ENCODE measurements at regions not wholly inside any gene's neighbourhood (a gene's known extent, or its start where the extent isn't known, plus 50 kb on each side); places are given as distances from the start of the nearest gene placed in this dataset.

GRCh38 chr5:103941596-103941995, 379.0 kb upstream of the NUDT12 start:
- Histone ChIP-seq H3K27ac (no peak overlapping the region), H3K4me1 (no peaks in the 10 kb centered on the region), H3K27me3 (no peaks in the 10 kb centered on the region), H3K4me3 (no peak overlapping the region), H3K36me3 (no peaks in the 10 kb centered on the region), H3K9me3 (no peaks in the 10 kb centered on the region)
- DNase-seq (no peak), ATAC-seq (no peak)
- intact Hi-C loops (cut with DNase I) = no loop called here
- TF ChIP-seq POLR2A (IDR thresholded peaks at IDR 0.05) (no peak), CTCF (IDR thresholded peaks at IDR 0.05) (no peak)
- WGBS, 4 donors = 62 to 78% (median 70%) methylated on average over 4 of the region's 4 CpGs

- 57 to 75% (median 70%) methylated on average over 5 of the region's 5 CpGs for WGBS, 4 donors
- intact Hi-C loops (cut with DNase I) = no loop called here
- TF ChIP-seq CTCF (IDR thresholded peaks at IDR 0.05) (no peak), POLR2A (IDR thresholded peaks at IDR 0.05) (no peak)
These were observed 375.6 kb upstream of the NUDT12 start for GRCh38 chr5:103938146-103938695.

GRCh38 chr5:103929338-103930013, 366.9 kb upstream of the NUDT12 start:
- intact Hi-C loops (cut with DNase I) = no loop called here
- no peaks in the 10 kb centered on the region for H3K9me3 ChIP-seq
- no peaks in the 10 kb centered on the region for H3K4me1 ChIP-seq
- ATAC-seq = no peak
- no peak for DNase-seq
- H3K4me3 ChIP-seq = no peak overlapping the region
- WGBS, 4 donors = 37 to 53% (median 44%) methylated on average over 2 of the region's 2 CpGs
- no peaks in the 10 kb centered on the region for H3K27me3 ChIP-seq
- H3K27ac ChIP-seq = no peak overlapping the region
- H3K36me3 ChIP-seq = no peaks in the 10 kb centered on the region
- TF ChIP-seq POLR2A (IDR thresholded peaks at IDR 0.05) (no peak), CTCF (IDR thresholded peaks at IDR 0.05) (no peak)

More at GRCh38 chr5:103938146-103938695, 375.6 kb upstream of the NUDT12 start:
- H3K27me3 ChIP-seq = no peaks in the 10 kb centered on the region
- no peak overlapping the region for H3K4me3 ChIP-seq
- H3K9me3 ChIP-seq = no peaks in the 10 kb centered on the region
- DNase-seq = no peak
- ATAC-seq = no peak
- H3K4me1 ChIP-seq = no peaks in the 10 kb centered on the region
- no peak overlapping the region for H3K27ac ChIP-seq
- H3K36me3 ChIP-seq = no peaks in the 10 kb centered on the region

- H3K4me3 ChIP-seq = no peak overlapping the region
- H3K27me3 ChIP-seq = no peaks in the 10 kb centered on the region
- no peaks in the 10 kb centered on the region for H3K4me1 ChIP-seq
- H3K9me3 ChIP-seq = no peaks in the 10 kb centered on the region
- no peaks in the 10 kb centered on the region for H3K36me3 ChIP-seq
- no peak for DNase-seq
- TF ChIP-seq POLR2A (IDR thresholded peaks at IDR 0.05) (no peak), CTCF (IDR thresholded peaks at IDR 0.05) (no peak)
- WGBS, 4 donors = 75 to 94% (median 86%) methylated on average over 1 of the region's 1 CpG
- no peak for ATAC-seq
- intact Hi-C loops (cut with DNase I) = no loop called here
- H3K27ac ChIP-seq = no peak overlapping the region
These were observed 365.1 kb upstream of the NUDT12 start for GRCh38 chr5:103927739-103928138.
